Kidney tubule cell (primary cell): ENCODE measurements at regions not wholly inside any gene's neighbourhood (a gene's known extent, or its start where the extent isn't known, plus 50 kb on each side); places are given as distances from the start of the nearest gene placed in this dataset.

Experiments
- DNase-seq: peaks from one replicate; pipeline ENCODE4 v3.0.0-alpha.2; 2018; ENCODE audit warnings: low spot score

- DNase-seq = no peak
Measured at GRCh38 chr3:189455641-189456417, 175.4 kb upstream of the TP63 start.

GRCh38 chr3:189457201-189457607, 174.0 kb upstream of the TP63 start:
- peak; percentile 95 for DNase-seq

- no peak for DNase-seq
Measured at GRCh38 chr3:189457631-189458412, 173.4 kb upstream of the TP63 start.

- DNase-seq = peak; percentile 26
Measured at GRCh38 chr3:189458528-189458927, 172.7 kb upstream of the TP63 start.

- no peak for DNase-seq
Measured at GRCh38 chr3:189459231-189459630, 172.0 kb upstream of the TP63 start.

- DNase-seq = no peak
Measured at GRCh38 chr3:189460511-189460910, 170.7 kb upstream of the TP63 start.

GRCh38 chr3:189464799-189465198, 166.4 kb upstream of the TP63 start:
- no peak for DNase-seq

GRCh38 chr3:189466004-189466403, 165.2 kb upstream of the TP63 start:
- peak; percentile 19 for DNase-seq

- no peak for DNase-seq
Measured at GRCh38 chr3:189467451-189467850, 163.7 kb upstream of the TP63 start.

GRCh38 chr3:189474944-189475343, 156.2 kb upstream of the TP63 start:
- no peak for DNase-seq

- no peak for DNase-seq
Measured at GRCh38 chr3:189477614-189478013, 153.6 kb upstream of the TP63 start.

GRCh38 chr3:189486556-189486955, 144.6 kb upstream of the TP63 start:
- DNase-seq = no peak

GRCh38 chr3:189488241-189488767, 142.9 kb upstream of the TP63 start:
- DNase-seq = peak; percentile 60

GRCh38 chr3:189490337-189490736, 140.9 kb upstream of the TP63 start:
- DNase-seq = peak; percentile 72

GRCh38 chr3:189490749-189491148, 140.4 kb upstream of the TP63 start:
- no peak for DNase-seq

GRCh38 chr3:189491831-189492230, 139.4 kb upstream of the TP63 start:
- no peak for DNase-seq

- DNase-seq = no peak
Measured at GRCh38 chr3:189493271-189493670, 137.9 kb upstream of the TP63 start.

- DNase-seq = no peak
Measured at GRCh38 chr3:189494632-189495031, 136.6 kb upstream of the TP63 start.

- DNase-seq = no peak
Measured at GRCh38 chr3:189496375-189497138, 134.6 kb upstream of the TP63 start.

- DNase-seq = no peak
Measured at GRCh38 chr3:189498995-189499704, 132.0 kb upstream of the TP63 start.

- DNase-seq = no peak
Measured at GRCh38 chr3:189500299-189500698, 130.9 kb upstream of the TP63 start.
